CD14-positive monocyte (primary cell): ENCODE measurements at regions not wholly inside any gene's neighbourhood (a gene's known extent, or its start where the extent isn't known, plus 50 kb on each side); places are given as distances from the start of the nearest gene placed in this dataset.
"Not testable (repeated sequence)": the region's sequence is repeated elsewhere in the genome, so short reads cannot be mapped to it uniquely, and the experiment has no call there.

Experiments
- DNase-seq, 3 donors: peaks; one replicate each; pipeline ENCODE4 v3.0.0-alpha.2; 2011 to 2022
- H2AFZ ChIP-seq: 2 replicates; pipeline ENCODE4 v1.6.0; 2012; ENCODE audit warnings: mild to moderate bottlenecking, low read depth, low read length, inconsistent platforms; ENCODE audit not compliant: insufficient read depth, poor library complexity, severe bottlenecking
- H3K27ac ChIP-seq, 2 donors: 1 replicate in 1 of 2; 2 replicates in 1 of 2; pipeline ENCODE4 v1.5.1; 2012 to 2013; ENCODE audit warnings: low read length in 2 of 2, control low read depth in 1 of 2, inconsistent platforms in 1 of 2, low read depth in 1 of 2, mild to moderate bottlenecking in 1 of 2
- H3K27me3 ChIP-seq, 2 donors: one replicate each; pipeline versions ENCODE4 v1.6.0 to v1.6.1; 2011 to 2013; ENCODE audit warnings: low read length in 2 of 2; ENCODE audit not compliant: control insufficient read depth in 2 of 2, insufficient read depth in 2 of 2
- H3K36me3 ChIP-seq, 2 donors: replicated peaks in 1 of 2; 1 replicate in 1 of 2; 2 replicates in 1 of 2; pipeline versions ENCODE4 v1.5.1 to v1.6.1; 2012 to 2013; ENCODE audit warnings: low read length in 2 of 2, control low read depth in 1 of 2, inconsistent platforms in 1 of 2, mild to moderate bottlenecking in 1 of 2; ENCODE audit not compliant: insufficient read depth in 2 of 2, control insufficient read depth in 1 of 2
- H3K4me1 ChIP-seq, 2 donors: 1 replicate in 1 of 2; 2 replicates in 1 of 2; pipeline versions ENCODE4 v1.5.1 to v1.6.1; 2012 to 2013; ENCODE audit warnings: low read length in 2 of 2, control low read depth in 1 of 2, inconsistent platforms in 1 of 2, mild to moderate bottlenecking in 1 of 2, moderate library complexity in 1 of 2; ENCODE audit not compliant: insufficient read depth in 2 of 2, control insufficient read depth in 1 of 2
- H3K4me2 ChIP-seq: replicated peaks from 2 replicates; pipeline ENCODE3; 2012; ENCODE audit warnings: low read length, moderate library complexity, mild to moderate bottlenecking; ENCODE audit not compliant: poor library complexity, severe bottlenecking; ENCODE audit errors: extremely low read depth
- H3K4me3 ChIP-seq, 3 experiments: fragments of 200-600 bp in 1 of 3; sonication (generic) in 1 of 3; replicated peaks in 1 of 3; 1 replicate in 2 of 3; 2 replicates in 1 of 3; pipeline ENCODE4 v1.5.1; 2011 to 2013; ENCODE audit warnings: low read length in 3 of 3, mild to moderate bottlenecking in 3 of 3, control low read depth in 2 of 3, low read depth in 2 of 3, inconsistent platforms in 1 of 3, moderate library complexity in 1 of 3
- H3K79me2 ChIP-seq: 2 replicates; pipeline ENCODE4 v1.6.0; 2012; ENCODE audit warnings: mild to moderate bottlenecking, control low read depth, inconsistent platforms, low read length, moderate library complexity; ENCODE audit not compliant: insufficient read depth
- H3K9ac ChIP-seq: 2 replicates; pipeline ENCODE4 v1.6.0; 2017; ENCODE audit warnings: low read length, mild to moderate bottlenecking; ENCODE audit not compliant: insufficient read depth, poor library complexity, severe bottlenecking
- H3K9me3 ChIP-seq, 2 donors: replicated peaks in 1 of 2; 1 replicate in 1 of 2; 2 replicates in 1 of 2; pipeline versions ENCODE4 v1.5.1 to v1.6.1; 2012 to 2013; ENCODE audit warnings: low read length in 2 of 2, control low read depth in 1 of 2; ENCODE audit not compliant: control insufficient read depth in 1 of 2, insufficient read depth in 1 of 2
- H4K20me1 ChIP-seq: 2 replicates; pipeline ENCODE4 v1.6.0; 2012; ENCODE audit warnings: mild to moderate bottlenecking, low read length, control low read depth, moderate library complexity; ENCODE audit not compliant: insufficient read depth
- H3K27ac Mint-ChIP-seq, 7 donors: one replicate each; pipeline ENCODE4 v1.8.0; 2020; ENCODE audit warnings: mild to moderate bottlenecking in 7 of 7, mixed read lengths in 7 of 7, moderate library complexity in 6 of 7, inconsistent platforms in 2 of 7
- H3K27me3 Mint-ChIP-seq, 3 donors: one replicate each; pipeline ENCODE4 v1.8.0; 2021 to 2022; ENCODE audit warnings: low read depth in 3 of 3, mild to moderate bottlenecking in 3 of 3, mixed read lengths in 3 of 3, moderate library complexity in 3 of 3, inconsistent platforms in 1 of 3
- H3K36me3 Mint-ChIP-seq, 2 donors: one replicate each; pipeline ENCODE4 v1.8.0; 2020; ENCODE audit warnings: mixed read lengths in 2 of 2, inconsistent platforms in 1 of 2, mild to moderate bottlenecking in 1 of 2
- H3K4me1 Mint-ChIP-seq: one replicate; pipeline ENCODE4 v1.8.0; 2020; ENCODE audit warnings: mild to moderate bottlenecking, mixed read lengths
- H3K4me3 Mint-ChIP-seq, 2 donors: one replicate each; pipeline ENCODE4 v1.8.0; 2020; ENCODE audit warnings: mild to moderate bottlenecking in 2 of 2, mixed read lengths in 2 of 2, moderate library complexity in 1 of 2
- H3K9me3 Mint-ChIP-seq, 7 donors: one replicate each; pipeline ENCODE4 v1.8.0; 2020 to 2022; ENCODE audit warnings: mixed read lengths in 7 of 7, mild to moderate bottlenecking in 6 of 7, moderate library complexity in 6 of 7, inconsistent platforms in 2 of 7
- CTCF ChIP-seq: fragments of 200-600 bp; IDR thresholded peaks from one replicate; pipeline ENCODE4 v1.8.0; 2022; ENCODE audit warnings: antibody characterized with exemption, mild to moderate bottlenecking
- WGBS: methylation state at CpG from one replicate; pipeline ENCODE4 v1.1.5; 2013; ENCODE audit warnings: missing lambda C conversion rate; ENCODE audit not compliant: insufficient coverage; 5-methylcytosine and 5-hydroxymethylcytosine counted together
- intact Hi-C, 2 donors: fragments of 100-400 bp; cut with micrococcal nuclease; formaldehyde crosslinking; loops; one replicate each; pipeline versions ENCODE4 v1.15.0 to v1.15.1; 2023

GRCh38 chr10:64116707-64117106 is 595.5 kb downstream of the REEP3 start:
- Histone ChIP-seq H3K27ac (no peak overlapping the region), H3K9ac (no peak overlapping the region), H2AFZ (no peak overlapping the region), H3K4me2 (no peak overlapping the region), H4K20me1 (no peaks in the 10 kb centered on the region), H3K79me2 (no peaks in the 10 kb centered on the region), H3K27me3 (no peaks in the 10 kb centered on the region), H3K36me3 (no peaks in the 10 kb centered on the region), H3K9me3 (no peaks in the 10 kb centered on the region), H3K4me3 (no peak overlapping the region), H3K4me1 (no peaks in the 10 kb centered on the region)
- Mint-ChIP-seq H3K4me3 (no peak overlapping the region), H3K27me3 (peaks cover 0 to 4% (median 0%) of the 10 kb centered on the region in 3 donors), H3K36me3 (no peaks in the 10 kb centered on the region), H3K4me1 (peaks cover 7% of the 10 kb centered on the region), H3K27ac (no peak overlapping the region), H3K9me3 (peaks cover 0 to 7% (median 4%) of the 10 kb centered on the region in 7 donors)
- TF ChIP-seq CTCF, result no peak
- no peak for DNase-seq
- intact Hi-C loops, result no loop called here
- WGBS, result 80% methylated on average over 1 of the region's 1 CpG

- Histone ChIP-seq H3K4me2 (no peak overlapping the region), H2AFZ (no peak overlapping the region), H3K9ac (no peak overlapping the region), H3K4me1 (no peaks in the 10 kb centered on the region), H3K9me3 (no peaks in the 10 kb centered on the region), H3K27ac (no peak overlapping the region), H3K36me3 (no peaks in the 10 kb centered on the region), H3K4me3 (no peak overlapping the region), H4K20me1 (no peaks in the 10 kb centered on the region), H3K79me2 (no peaks in the 10 kb centered on the region), H3K27me3 (no peaks in the 10 kb centered on the region)
- H3K9me3 Mint-ChIP-seq, result peaks cover 0 to 9% (median 4%) of the 10 kb centered on the region in 7 donors
- WGBS, result 94% methylated on average over 2 of the region's 2 CpGs
- H3K27me3 Mint-ChIP-seq, result peaks cover 0 to 4% (median 0%) of the 10 kb centered on the region in 3 donors
- no peak for TF ChIP-seq CTCF
- no peaks in the 10 kb centered on the region for H3K36me3 Mint-ChIP-seq
- H3K4me1 Mint-ChIP-seq, result no peaks in the 10 kb centered on the region
- no peak for DNase-seq
- intact Hi-C loops, result no loop called here
- H3K27ac Mint-ChIP-seq, result no peak overlapping the region
- H3K4me3 Mint-ChIP-seq, result no peak overlapping the region
These were observed 597.5 kb downstream of the REEP3 start for GRCh38 chr10:64118736-64119135.

GRCh38 chr10:64120301-64120980 is 599.2 kb downstream of the REEP3 start:
- H3K4me2 ChIP-seq, H3K4me3 Mint-ChIP-seq, H3K36me3 Mint-ChIP-seq, H3K27me3 ChIP-seq, H3K4me3 ChIP-seq, H3K27me3 Mint-ChIP-seq, H3K4me1 ChIP-seq, H2AFZ ChIP-seq, H3K79me2 ChIP-seq, H3K36me3 ChIP-seq, H3K9me3 Mint-ChIP-seq, intact Hi-C loops, H3K4me1 Mint-ChIP-seq, H3K27ac Mint-ChIP-seq, H3K9me3 ChIP-seq, H4K20me1 ChIP-seq, DNase-seq, H3K27ac ChIP-seq, H3K9ac ChIP-seq: not testable (repeated sequence)
- 100% methylated on average over 4 of the region's 23 CpGs for WGBS
